ENCODE measurements at regions not wholly inside any gene's neighbourhood (a gene's known extent, or its start where the extent isn't known, plus 50 kb on each side); places are given as distances from the start of the nearest gene placed in this dataset.
"Not testable (repeated sequence)": the region's sequence is repeated elsewhere in the genome, so short reads cannot be mapped to it uniquely, and the experiment has no call there.

DNA sequence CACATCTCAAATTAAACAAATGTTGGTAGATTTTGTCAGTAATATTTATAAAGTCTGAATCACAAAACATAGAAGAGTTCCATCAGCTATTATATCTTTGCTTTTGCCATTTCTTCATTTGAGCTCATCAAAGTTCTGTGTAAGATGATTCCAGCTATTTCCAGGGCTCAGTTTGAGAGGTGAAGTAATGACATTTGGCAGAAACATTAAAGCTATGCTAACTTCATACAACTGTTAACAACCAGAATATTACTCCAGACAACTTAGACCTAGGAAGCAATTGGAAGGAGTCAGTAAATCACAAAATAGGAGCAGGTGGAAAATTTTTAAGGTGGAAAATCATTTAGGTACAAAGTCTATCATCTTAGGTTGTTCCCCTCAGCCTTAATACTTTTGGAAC lies 76.2 kb upstream of the CSNK1A1L start:
- H3K27ac Mint-ChIP-seq, result no peak overlapping the region
- H3K9me3 ChIP-seq (ENCODE audit: control insufficient read depth in 2 of 2, low read length in 2 of 2), result no peaks in the 10 kb centered on the region
- DNase-seq (no peak), ATAC-seq (ENCODE audit: low read depth in 2 of 2) (no peak)
- no peak overlapping the region for H3K27ac ChIP-seq (ENCODE audit: insufficient read depth, low read length, poor library complexity, severe bottlenecking)
- peaks cover 0 to 5% (median 2%) of the 10 kb centered on the region in 7 donors for H3K9me3 Mint-ChIP-seq
- no peak overlapping the region for H3K4me3 ChIP-seq (ENCODE audit: low read depth, low read length)
- H3K27me3 ChIP-seq (ENCODE audit: control insufficient read depth, insufficient read depth, low read length), result no peaks in the 10 kb centered on the region
- H3K4me1 ChIP-seq (ENCODE audit: control insufficient read depth, insufficient read depth, low read length, poor library complexity, severe bottlenecking), result no peaks in the 10 kb centered on the region
- H3K4me1 Mint-ChIP-seq, result no peaks in the 10 kb centered on the region
- peaks cover 5% of the 10 kb centered on the region for H3K27me3 Mint-ChIP-seq
- no peak overlapping the region for H3K4me3 Mint-ChIP-seq
- no peaks in the 10 kb centered on the region for H3K36me3 ChIP-seq (ENCODE audit: control insufficient read depth, insufficient read depth, low read length)
- H3K36me3 Mint-ChIP-seq, result no peaks in the 10 kb centered on the region

DNA sequence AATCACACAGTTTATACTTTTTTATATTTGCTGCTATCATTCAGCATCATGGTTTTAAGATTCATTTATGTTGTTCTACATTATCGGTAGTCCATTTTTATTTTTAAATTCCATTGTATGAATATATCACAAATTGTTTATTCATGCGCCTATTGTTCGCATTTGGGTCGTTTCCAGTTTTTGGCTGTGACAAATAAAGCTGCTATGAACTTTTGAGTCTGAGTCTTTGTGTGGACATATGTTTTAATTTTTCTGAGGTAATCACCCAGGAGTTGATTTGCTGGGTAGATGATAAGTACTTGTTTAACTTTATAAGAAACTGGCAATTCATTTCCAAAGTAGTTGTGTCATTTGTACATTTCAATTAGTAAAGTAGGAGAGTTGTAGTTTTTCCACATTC lies 74.2 kb upstream of the CSNK1A1L start:
- H3K36me3 ChIP-seq (ENCODE audit: control insufficient read depth, insufficient read depth, low read length), result no peaks in the 10 kb centered on the region
- H3K4me3 ChIP-seq (ENCODE audit: low read depth, low read length), result no peak overlapping the region
- Mint-ChIP-seq H3K27me3 (no peaks in the 10 kb centered on the region), H3K9me3 (peaks cover 0 to 1% (median 0%) of the 10 kb centered on the region in 7 donors), H3K27ac (no peak overlapping the region), H3K4me1 (no peaks in the 10 kb centered on the region), H3K4me3 (no peak overlapping the region), H3K36me3 (no peaks in the 10 kb centered on the region)
- no peak overlapping the region for H3K27ac ChIP-seq (ENCODE audit: insufficient read depth, low read length, poor library complexity, severe bottlenecking)
- DNase-seq (no peak), ATAC-seq (ENCODE audit: low read depth in 2 of 2) (no peak)
- no peaks in the 10 kb centered on the region for H3K9me3 ChIP-seq (ENCODE audit: control insufficient read depth in 2 of 2, low read length in 2 of 2)
- no peaks in the 10 kb centered on the region for H3K4me1 ChIP-seq (ENCODE audit: control insufficient read depth, insufficient read depth, low read length, poor library complexity, severe bottlenecking)
- no peaks in the 10 kb centered on the region for H3K27me3 ChIP-seq (ENCODE audit: control insufficient read depth, insufficient read depth, low read length)

DNA sequence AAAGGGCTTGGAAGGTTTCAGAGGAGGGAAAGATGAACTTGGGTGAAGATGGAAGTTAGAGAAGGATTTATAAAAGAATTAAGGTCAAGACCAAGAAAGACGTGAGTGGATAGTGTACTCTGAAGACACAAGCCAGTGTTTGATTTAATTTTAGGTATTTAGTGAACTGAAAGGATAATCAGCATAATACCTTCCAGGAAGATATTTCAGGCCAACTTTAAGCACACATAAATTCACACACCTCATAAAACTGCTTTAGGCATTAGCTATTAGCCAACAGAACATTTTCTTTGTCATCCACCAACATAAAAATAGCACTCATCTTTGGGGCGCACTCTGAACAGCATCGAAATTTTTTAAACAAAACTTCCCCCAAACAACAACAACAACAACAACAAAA lies 71.7 kb upstream of the CSNK1A1L start:
- H3K27ac ChIP-seq (ENCODE audit: insufficient read depth, low read length, poor library complexity, severe bottlenecking), result no peak overlapping the region
- H3K36me3 ChIP-seq (ENCODE audit: control insufficient read depth, insufficient read depth, low read length), result no peaks in the 10 kb centered on the region
- Mint-ChIP-seq H3K4me3 (no peak overlapping the region), H3K27me3 (no peaks in the 10 kb centered on the region), H3K27ac (no peak overlapping the region), H3K9me3 (peaks cover 0 to 1% (median 0%) of the 10 kb centered on the region in 7 donors), H3K4me1 (no peaks in the 10 kb centered on the region), H3K36me3 (no peaks in the 10 kb centered on the region)
- DNase-seq (no peak), ATAC-seq (ENCODE audit: low read depth in 2 of 2) (no peak)
- no peaks in the 10 kb centered on the region for H3K27me3 ChIP-seq (ENCODE audit: control insufficient read depth, insufficient read depth, low read length)
- no peaks in the 10 kb centered on the region for H3K4me1 ChIP-seq (ENCODE audit: control insufficient read depth, insufficient read depth, low read length, poor library complexity, severe bottlenecking)
- no peak overlapping the region for H3K4me3 ChIP-seq (ENCODE audit: low read depth, low read length)
- no peaks in the 10 kb centered on the region for H3K9me3 ChIP-seq (ENCODE audit: control insufficient read depth in 2 of 2, low read length in 2 of 2)

DNA sequence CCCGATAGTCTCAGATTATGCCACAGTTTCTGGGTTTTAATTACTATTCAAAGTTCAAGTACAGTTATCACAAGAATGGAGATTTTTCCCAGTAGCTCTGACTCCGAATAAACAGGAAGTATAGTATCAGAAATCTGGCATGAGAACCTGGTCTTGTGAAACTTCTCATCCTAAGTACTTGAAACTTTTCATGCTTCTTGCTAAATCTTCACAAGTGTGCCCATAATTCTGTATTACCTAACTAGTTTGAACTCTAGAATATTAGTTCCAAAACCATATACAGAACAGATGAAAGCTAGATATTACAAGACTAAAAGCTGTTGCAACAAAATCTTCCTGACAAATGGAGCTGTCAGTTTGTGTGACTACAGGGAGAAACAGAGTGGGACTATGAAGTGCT lies 70.5 kb upstream of the CSNK1A1L start:
- ATAC-seq (ENCODE audit: low read depth in 2 of 2), result no peak
- Mint-ChIP-seq H3K4me3 (no peak overlapping the region), H3K27ac (no peak overlapping the region), H3K4me1 (no peaks in the 10 kb centered on the region), H3K9me3 (peaks cover 0 to 1% (median 0%) of the 10 kb centered on the region in 7 donors), H3K27me3 (no peaks in the 10 kb centered on the region), H3K36me3 (no peaks in the 10 kb centered on the region)
- no peaks in the 10 kb centered on the region for H3K27me3 ChIP-seq (ENCODE audit: control insufficient read depth, insufficient read depth, low read length)
- no peaks in the 10 kb centered on the region for H3K36me3 ChIP-seq (ENCODE audit: control insufficient read depth, insufficient read depth, low read length)
- H3K4me1 ChIP-seq (ENCODE audit: control insufficient read depth, insufficient read depth, low read length, poor library complexity, severe bottlenecking), result no peaks in the 10 kb centered on the region
- no peak overlapping the region for H3K4me3 ChIP-seq (ENCODE audit: low read depth, low read length)
- H3K27ac ChIP-seq (ENCODE audit: insufficient read depth, low read length, poor library complexity, severe bottlenecking), result no peak overlapping the region
- no peaks in the 10 kb centered on the region for H3K9me3 ChIP-seq (ENCODE audit: control insufficient read depth in 2 of 2, low read length in 2 of 2)
- no peak for DNase-seq

DNA sequence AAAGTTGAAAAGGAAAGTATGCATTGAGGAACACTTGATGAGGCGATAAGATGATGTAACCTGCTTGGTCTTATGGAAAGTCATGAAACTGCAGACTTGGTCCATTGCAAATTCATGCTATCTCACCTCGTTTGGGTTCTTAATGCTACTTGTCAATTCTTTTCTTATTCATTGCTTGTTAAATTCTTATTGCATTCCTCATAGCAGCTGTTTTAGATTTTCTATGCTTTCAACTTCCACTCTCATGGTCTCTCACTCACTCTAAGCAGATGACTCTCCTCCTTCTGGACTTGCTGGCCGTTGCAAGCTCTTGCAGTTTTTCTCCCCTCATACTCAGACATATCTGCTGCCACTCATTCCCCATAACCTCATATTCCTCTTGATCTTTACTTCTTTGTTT lies 67.8 kb upstream of the CSNK1A1L start:
- Histone ChIP-seq H3K9me3 (ENCODE audit: control insufficient read depth in 2 of 2, low read length in 2 of 2) (no peaks in the 10 kb centered on the region), H3K4me3 (ENCODE audit: low read depth, low read length) (no peak overlapping the region), H3K4me1 (ENCODE audit: control insufficient read depth, insufficient read depth, low read length, poor library complexity, severe bottlenecking) (no peaks in the 10 kb centered on the region), H3K27ac (ENCODE audit: insufficient read depth, low read length, poor library complexity, severe bottlenecking) (no peak overlapping the region), H3K27me3 (ENCODE audit: control insufficient read depth, insufficient read depth, low read length) (no peaks in the 10 kb centered on the region), H3K36me3 (ENCODE audit: control insufficient read depth, insufficient read depth, low read length) (no peaks in the 10 kb centered on the region)
- no peaks in the 10 kb centered on the region for H3K4me1 Mint-ChIP-seq
- no peak for ATAC-seq (ENCODE audit: low read depth in 2 of 2)
- H3K9me3 Mint-ChIP-seq, result peaks cover 0 to 1% (median 0%) of the 10 kb centered on the region in 7 donors
- no peaks in the 10 kb centered on the region for H3K36me3 Mint-ChIP-seq
- no peak overlapping the region for H3K27ac Mint-ChIP-seq
- no peaks in the 10 kb centered on the region for H3K27me3 Mint-ChIP-seq
- DNase-seq, result no peak
- no peak overlapping the region for H3K4me3 Mint-ChIP-seq

DNA sequence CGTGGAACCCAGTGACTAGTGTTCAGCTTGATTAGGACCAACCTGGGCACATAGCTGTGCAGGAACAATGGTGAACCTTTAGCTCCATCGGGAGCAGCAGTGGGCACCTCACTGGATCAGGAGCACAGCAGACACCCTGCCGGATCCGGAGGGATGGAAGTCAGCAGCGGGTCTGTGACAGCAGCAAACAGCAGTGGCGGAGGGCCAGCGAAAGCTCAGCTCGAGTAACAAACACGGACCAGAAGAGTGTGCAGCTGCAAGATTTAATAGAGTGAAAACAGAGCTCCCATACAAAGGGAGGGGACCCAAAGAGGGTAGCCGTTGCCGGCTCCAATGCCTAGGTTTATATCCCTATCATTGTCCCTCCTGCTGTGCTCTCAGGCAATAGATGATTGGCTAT lies 66.8 kb upstream of the CSNK1A1L start:
- not testable (repeated sequence) for H3K27me3 ChIP-seq (ENCODE audit: control insufficient read depth, insufficient read depth, low read length); H3K27ac Mint-ChIP-seq; H3K36me3 ChIP-seq (ENCODE audit: control insufficient read depth, insufficient read depth, low read length); H3K4me3 Mint-ChIP-seq; DNase-seq; H3K36me3 Mint-ChIP-seq; H3K4me1 Mint-ChIP-seq; H3K9me3 ChIP-seq (ENCODE audit: control insufficient read depth in 2 of 2, low read length in 2 of 2); H3K9me3 Mint-ChIP-seq; ATAC-seq (ENCODE audit: low read depth in 2 of 2); H3K4me1 ChIP-seq (ENCODE audit: control insufficient read depth, insufficient read depth, low read length, poor library complexity, severe bottlenecking); H3K4me3 ChIP-seq (ENCODE audit: low read depth, low read length); H3K27me3 Mint-ChIP-seq; H3K27ac ChIP-seq (ENCODE audit: insufficient read depth, low read length, poor library complexity, severe bottlenecking)

DNA sequence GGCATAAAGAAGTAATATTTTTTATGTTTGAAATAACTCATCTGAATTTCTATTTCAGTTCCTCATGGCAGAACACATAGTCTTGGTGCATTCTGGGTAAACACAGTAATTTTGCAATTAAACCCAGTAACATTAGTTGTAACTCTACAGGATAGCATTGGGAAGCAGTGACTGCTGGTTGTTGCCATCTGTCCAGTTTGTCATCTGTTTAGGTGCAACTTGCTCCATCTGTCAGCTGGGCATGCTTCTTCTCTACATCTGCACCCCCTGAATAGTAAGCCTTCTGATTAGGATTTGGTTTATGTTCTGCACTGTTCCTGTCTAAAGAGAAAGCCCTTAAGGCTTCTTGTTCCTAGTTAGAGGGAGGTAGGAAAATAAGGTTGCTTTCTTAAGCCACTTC lies 63.5 kb upstream of the CSNK1A1L start:
- no peak overlapping the region for H3K4me3 Mint-ChIP-seq
- Histone ChIP-seq H3K36me3 (ENCODE audit: control insufficient read depth, insufficient read depth, low read length) (no peaks in the 10 kb centered on the region), H3K4me1 (ENCODE audit: control insufficient read depth, insufficient read depth, low read length, poor library complexity, severe bottlenecking) (no peaks in the 10 kb centered on the region), H3K4me3 (ENCODE audit: low read depth, low read length) (no peak overlapping the region), H3K27ac (ENCODE audit: insufficient read depth, low read length, poor library complexity, severe bottlenecking) (no peak overlapping the region), H3K9me3 (ENCODE audit: control insufficient read depth in 2 of 2, low read length in 2 of 2) (no peaks in the 10 kb centered on the region), H3K27me3 (ENCODE audit: control insufficient read depth, insufficient read depth, low read length) (no peaks in the 10 kb centered on the region)
- no peaks in the 10 kb centered on the region for H3K4me1 Mint-ChIP-seq
- no peak for DNase-seq
- H3K36me3 Mint-ChIP-seq, result no peaks in the 10 kb centered on the region
- H3K9me3 Mint-ChIP-seq, result peaks cover 0 to 9% (median 2%) of the 10 kb centered on the region in 7 donors
- ATAC-seq (ENCODE audit: low read depth in 2 of 2), result no peak
- peaks cover 5% of the 10 kb centered on the region for H3K27me3 Mint-ChIP-seq
- H3K27ac Mint-ChIP-seq, result no peak overlapping the region

DNA sequence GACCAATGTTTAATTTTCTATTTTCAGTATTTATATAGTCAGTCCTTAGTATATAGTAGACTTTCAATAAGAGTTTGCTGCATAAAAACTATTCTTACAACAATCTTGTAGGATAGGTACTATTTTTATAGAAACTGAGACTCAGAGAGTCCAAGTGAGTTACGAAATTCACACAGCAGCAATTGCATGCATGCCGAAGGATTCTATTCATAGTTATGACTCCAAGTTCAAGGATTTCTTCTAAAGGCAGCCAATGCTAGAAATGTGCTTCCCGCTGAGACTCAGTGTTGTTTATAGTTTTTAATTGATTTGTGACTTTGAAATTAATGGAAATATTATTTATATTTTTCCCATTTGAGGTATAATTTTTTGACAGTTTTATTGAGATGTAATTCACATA lies 62.7 kb upstream of the CSNK1A1L start:
- ATAC-seq (ENCODE audit: low read depth in 2 of 2), result no peak
- no peak overlapping the region for H3K4me3 ChIP-seq (ENCODE audit: low read depth, low read length)
- Mint-ChIP-seq H3K36me3 (no peaks in the 10 kb centered on the region), H3K4me3 (no peak overlapping the region), H3K27me3 (peaks cover 5% of the 10 kb centered on the region), H3K9me3 (peaks cover 0 to 9% (median 2%) of the 10 kb centered on the region in 7 donors), H3K27ac (no peak overlapping the region), H3K4me1 (no peaks in the 10 kb centered on the region)
- H3K36me3 ChIP-seq (ENCODE audit: control insufficient read depth, insufficient read depth, low read length), result no peaks in the 10 kb centered on the region
- no peaks in the 10 kb centered on the region for H3K4me1 ChIP-seq (ENCODE audit: control insufficient read depth, insufficient read depth, low read length, poor library complexity, severe bottlenecking)
- no peaks in the 10 kb centered on the region for H3K9me3 ChIP-seq (ENCODE audit: control insufficient read depth in 2 of 2, low read length in 2 of 2)
- H3K27me3 ChIP-seq (ENCODE audit: control insufficient read depth, insufficient read depth, low read length), result no peaks in the 10 kb centered on the region
- H3K27ac ChIP-seq (ENCODE audit: insufficient read depth, low read length, poor library complexity, severe bottlenecking), result no peak overlapping the region
- DNase-seq, result no peak

Data from CD4-positive, CD25-positive, alpha-beta regulatory T cell (primary cell).